GM12891 (cell line): ENCODE measurements at regions not wholly inside any gene's neighbourhood (a gene's known extent, or its start where the extent isn't known, plus 50 kb on each side); places are given as distances from the start of the nearest gene placed in this dataset.

Source experiments
- POLR2A ChIP-seq: IDR thresholded peaks from 2 replicates; pipeline ENCODE4 v1.6.1; 2011; ENCODE audit warnings: low read depth, low read length, control low read depth
- POLR2AphosphoS5 ChIP-seq: IDR thresholded peaks from 2 replicates; pipeline ENCODE4 v1.6.1; 2011; ENCODE audit warnings: low read depth, low read length, control low read depth
- POU2F2 ChIP-seq: IDR thresholded peaks from 2 replicates; pipeline ENCODE4 v1.6.1; 2011; ENCODE audit warnings: low read depth, mild to moderate bottlenecking, control low read depth, low read length, moderate library complexity
- SPI1 ChIP-seq: IDR thresholded peaks from 2 replicates; pipeline ENCODE4 v1.6.1; 2011; ENCODE audit warnings: low read depth, low read length, control low read depth
- TAF1 ChIP-seq: IDR thresholded peaks from 2 replicates; pipeline ENCODE4 v1.6.1; 2011; ENCODE audit warnings: low read depth, low read length, control low read depth

DNA sequence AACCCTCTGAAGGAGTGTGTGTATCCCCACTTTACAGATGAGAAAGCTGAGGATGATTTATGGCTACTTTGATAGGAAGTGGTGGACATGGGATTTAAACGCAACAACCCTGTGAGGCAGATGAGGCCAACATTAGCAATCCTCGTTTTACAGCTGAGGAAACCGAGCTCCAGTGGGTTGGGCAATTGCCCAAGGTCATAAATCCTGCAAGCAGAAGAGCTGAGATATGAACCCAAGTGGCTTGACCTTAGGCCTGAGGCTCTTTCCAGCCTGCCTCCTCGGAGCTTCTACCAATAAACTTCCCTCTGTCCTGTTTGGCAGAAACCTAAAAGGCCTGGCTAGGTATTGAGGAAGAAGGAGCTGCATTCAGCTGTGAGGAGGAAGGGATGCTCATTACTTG lies 185.5 kb upstream of the RBPJ start:
- TF ChIP-seq TAF1 (no peak), POLR2AphosphoS5 (no peak), POLR2A (no peak), SPI1 (no peak), POU2F2 (no peak)
